GM18511 (cell line): ENCODE measurements at regions not wholly inside any gene's neighbourhood (a gene's known extent, or its start where the extent isn't known, plus 50 kb on each side); places are given as distances from the start of the nearest gene placed in this dataset.

Experiments used
- ATAC-seq: cut with Tn5 transposase; IDR thresholded peaks from one replicate; pipeline ENCODE4 v1.9.1; 2021; ENCODE audit warnings: mild to moderate bottlenecking, moderate library complexity; ENCODE audit not compliant: unreplicated experiment

GRCh38 chr11:24298146-24298545, 198.7 kb upstream of the LUZP2 start:
- ATAC-seq: no peak

- no peak for ATAC-seq
These were observed 184.9 kb upstream of the LUZP2 start for GRCh38 chr11:24311974-24312373.

GRCh38 chr11:24312464-24313238, 184.2 kb upstream of the LUZP2 start:
- no peak for ATAC-seq

- no peak for ATAC-seq
These were observed 175.6 kb upstream of the LUZP2 start for GRCh38 chr11:24321229-24321628.

- ATAC-seq: no peak
These were observed 172.6 kb upstream of the LUZP2 start for GRCh38 chr11:24324211-24324610.

GRCh38 chr11:24344222-24344621, 152.6 kb upstream of the LUZP2 start:
- ATAC-seq: no peak

GRCh38 chr11:24348908-24349307, 147.9 kb upstream of the LUZP2 start:
- no peak for ATAC-seq

GRCh38 chr11:24351179-24351578, 145.7 kb upstream of the LUZP2 start:
- ATAC-seq: no peak

- ATAC-seq: no peak
These were observed 140.4 kb upstream of the LUZP2 start for GRCh38 chr11:24356501-24356900.

GRCh38 chr11:24357620-24358410, 139.0 kb upstream of the LUZP2 start:
- ATAC-seq: no peak

GRCh38 chr11:24372491-24372890, 124.4 kb upstream of the LUZP2 start:
- ATAC-seq: no peak

GRCh38 chr11:24373516-24373915, 123.3 kb upstream of the LUZP2 start:
- no peak for ATAC-seq

- ATAC-seq: no peak
These were observed 121.5 kb upstream of the LUZP2 start for GRCh38 chr11:24375351-24375750.

- ATAC-seq: no peak
These were observed 120.9 kb upstream of the LUZP2 start for GRCh38 chr11:24375931-24376330.

GRCh38 chr11:24383137-24383536, 113.7 kb upstream of the LUZP2 start:
- no peak for ATAC-seq

GRCh38 chr11:24384240-24384639, 112.6 kb upstream of the LUZP2 start:
- ATAC-seq: no peak

- ATAC-seq: no peak
These were observed 110.1 kb upstream of the LUZP2 start for GRCh38 chr11:24386546-24387397.

- ATAC-seq: no peak
These were observed 107.3 kb upstream of the LUZP2 start for GRCh38 chr11:24389575-24389974.

GRCh38 chr11:24390016-24390415, 106.8 kb upstream of the LUZP2 start:
- no peak for ATAC-seq

GRCh38 chr11:24390762-24391161, 106.1 kb upstream of the LUZP2 start:
- ATAC-seq: no peak

GRCh38 chr11:24391167-24391566, 105.7 kb upstream of the LUZP2 start:
- ATAC-seq: no peak
